Sigmoid colon (tissue), 6 donors: ENCODE measurements at regions not wholly inside any gene's neighbourhood (a gene's known extent, or its start where the extent isn't known, plus 50 kb on each side); places are given as distances from the start of the nearest gene placed in this dataset.

ENCODE experiments used
- DNase-seq: peaks from one replicate; pipeline ENCODE4 v3.0.0-alpha.2; 2019
- H3K27ac ChIP-seq, 4 donors: fragments of 200-600 bp; sonication (generic); one replicate each; pipeline ENCODE4 v1.5.1; 2016 to 2019; ENCODE audit warnings: mild to moderate bottlenecking in 1 of 4
- H3K27me3 ChIP-seq, 3 donors: fragments of 200-600 bp; sonication (generic); one replicate each; pipeline ENCODE4 v1.5.1; 2019; ENCODE audit warnings: mild to moderate bottlenecking in 1 of 3
- H3K36me3 ChIP-seq, 4 donors: fragments of 200-600 bp; sonication (generic); one replicate each; pipeline ENCODE4 v1.5.1; 2016 to 2019
- H3K4me1 ChIP-seq, 4 donors: fragments of 200-600 bp; sonication (generic); one replicate each; pipeline ENCODE4 v1.5.1; 2017 to 2019
- H3K4me3 ChIP-seq, 4 donors: fragments of 200-600 bp; sonication (generic); one replicate each; pipeline ENCODE4 v1.5.1; 2017 to 2019; ENCODE audit warnings: mild to moderate bottlenecking in 2 of 4, moderate library complexity in 1 of 4
- H3K9me3 ChIP-seq, 4 donors: fragments of 200-600 bp in 3 of 4; sonication (generic) in 3 of 4; one replicate each; pipeline versions ENCODE4 v1.5.1 to v1.6.1; 2013 to 2019
- CTCF ChIP-seq, 4 experiments: fragments of 450-650 bp in 3 of 4; fragments of 200-600 bp in 1 of 4; IDR thresholded peaks; one replicate each; pipeline ENCODE4 v1.5.1; 2016 to 2019; ENCODE audit warnings: antibody characterized with exemption in 4 of 4, mild to moderate bottlenecking in 3 of 4, moderate library complexity in 2 of 4
- EP300 ChIP-seq, 4 donors: sonication (generic); formaldehyde crosslinking; IDR thresholded peaks; one replicate each; pipeline ENCODE4 v1.6.1; 2017; ENCODE audit warnings: antibody characterized with exemption in 4 of 4
- POLR2A ChIP-seq, 2 donors: fragments of 450-650 bp; IDR thresholded peaks; one replicate each; pipeline ENCODE4 v1.6.1; 2016; ENCODE audit warnings: antibody characterized with exemption in 2 of 2, mild to moderate bottlenecking in 2 of 2, moderate library complexity in 2 of 2
- POLR2AphosphoS5 ChIP-seq, 4 donors: sonication (generic); formaldehyde crosslinking; IDR thresholded peaks; one replicate each; pipeline ENCODE4 v1.6.1; 2017; ENCODE audit warnings: antibody characterized with exemption in 4 of 4
- WGBS, 2 donors: extraction: QIAGEN DNeasy Blood & Tissue Kit; methylation state at CpG; one replicate each; pipeline ENCODE4 v1.1.7; 2013; 5-methylcytosine and 5-hydroxymethylcytosine counted together
- intact Hi-C: fragments of 100-400 bp; cut with DNase I; formaldehyde crosslinking; loops from one replicate; pipeline ENCODE4 v1.15.1; 2023
- donor health status: healthy with polysubstance abuse.
- donor health status: healthy.

DNA sequence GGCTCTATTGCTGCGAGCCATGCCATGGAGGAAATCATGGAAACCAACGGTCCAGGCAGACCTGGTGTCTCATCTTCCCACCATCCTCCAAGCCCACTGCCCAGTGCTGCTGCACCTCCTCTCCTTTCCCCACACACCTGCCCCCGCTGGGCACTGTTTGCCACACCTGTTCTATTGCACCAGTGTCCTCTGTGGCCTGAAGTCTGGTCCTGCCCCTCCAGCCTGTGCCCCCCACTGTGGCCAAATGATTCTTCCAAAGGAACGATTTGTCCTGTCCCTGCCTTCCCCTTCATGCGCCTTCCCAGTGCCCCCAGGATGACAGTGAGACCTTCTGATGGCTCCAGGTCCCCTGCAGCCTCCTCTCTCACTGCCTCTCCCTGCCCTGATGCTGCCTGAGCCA is 101.9 kb upstream of the TWIST2 start:
- intact Hi-C loops, result no loop called here
- no peak for DNase-seq

DNA sequence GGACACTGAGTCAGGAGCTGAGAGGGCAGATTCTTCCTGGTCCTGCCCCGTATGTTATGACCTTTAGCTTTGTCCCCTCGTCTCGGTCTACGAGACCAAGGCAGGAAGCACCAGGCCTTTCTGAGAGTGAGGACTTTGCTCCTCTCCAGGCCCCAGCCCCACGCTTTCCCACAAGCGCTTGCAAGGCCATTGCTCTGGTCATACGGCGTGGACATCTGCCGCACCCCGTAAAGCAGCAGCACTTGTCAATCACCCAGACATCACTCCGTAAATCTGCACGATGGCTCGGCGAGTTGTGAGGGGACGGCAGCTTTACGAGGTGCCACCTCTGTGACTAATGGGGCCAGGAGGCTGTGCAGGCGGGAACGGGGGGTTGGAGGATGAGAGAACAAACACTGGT is 100.8 kb upstream of the TWIST2 start:
- intact Hi-C loops, result no loop called here
- Histone ChIP-seq H3K4me1 (peaks cover 0 to 15% (median 4%) of the 10 kb centered on the region in 4 donors), H3K9me3 (peaks cover 0 to 7% (median 3%) of the 10 kb centered on the region in 4 donors), H3K36me3 (no peaks in the 10 kb centered on the region), H3K4me3 (no peak overlapping the region), H3K27ac (no peak overlapping the region), H3K27me3 (no peaks in the 10 kb centered on the region)
- TF ChIP-seq POLR2AphosphoS5 (IDR thresholded peaks at IDR 0.05) (no peak), EP300 (IDR thresholded peaks at IDR 0.05) (no peak), POLR2A (IDR thresholded peaks at IDR 0.05) (no peak)
- 34 to 66% methylated on average over 18 of the region's 18 CpGs for WGBS, 2 donors
- no peak for DNase-seq

More for the DNA sequence above, 101.9 kb upstream of the TWIST2 start:
- H3K27ac ChIP-seq, result no peak overlapping the region
- no peaks in the 10 kb centered on the region for H3K36me3 ChIP-seq
- TF ChIP-seq POLR2AphosphoS5 (IDR thresholded peaks at IDR 0.05) (no peak), POLR2A (IDR thresholded peaks at IDR 0.05) (no peak), EP300 (IDR thresholded peaks at IDR 0.05) (no peak), CTCF (IDR thresholded peaks at IDR 0.05) (no peak)
- WGBS, 2 donors, result 74 to 86% methylated on average over 5 of the region's 5 CpGs
- H3K4me3 ChIP-seq, result no peak overlapping the region
- H3K4me1 ChIP-seq, result peaks cover 0 to 26% (median 11%) of the 10 kb centered on the region in 4 donors
- H3K27me3 ChIP-seq, result no peaks in the 10 kb centered on the region
- peaks cover 0 to 7% (median 3%) of the 10 kb centered on the region in 4 donors for H3K9me3 ChIP-seq

DNA sequence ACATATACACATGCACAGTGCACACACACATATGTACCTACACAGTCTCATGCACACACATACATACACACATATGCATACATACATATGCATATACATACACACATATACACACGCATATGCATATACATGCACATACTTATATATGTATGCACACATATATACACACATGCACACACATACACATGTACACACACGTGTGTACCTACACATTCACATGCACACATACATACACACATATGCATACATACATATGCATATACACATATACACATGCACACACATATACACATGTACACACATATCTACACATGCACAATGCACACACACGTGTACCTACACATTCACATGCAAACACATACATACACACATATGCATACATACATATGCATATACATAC is 100.3 kb upstream of the TWIST2 start:
- no peak for DNase-seq
- intact Hi-C loops, result no loop called here

GRCh38 chr2:238750212-238750904 is 97.5 kb upstream of the TWIST2 start:
- H3K27ac ChIP-seq, result no peak overlapping the region
- intact Hi-C loops, result no loop called here
- no peak overlapping the region for H3K4me3 ChIP-seq
- peaks cover 0 to 7% (median 3%) of the 10 kb centered on the region in 4 donors for H3K9me3 ChIP-seq
- peaks cover 0 to 6% (median 0%) of the 10 kb centered on the region in 4 donors for H3K4me1 ChIP-seq
- H3K27me3 ChIP-seq, result no peaks in the 10 kb centered on the region
- no peaks in the 10 kb centered on the region for H3K36me3 ChIP-seq
- TF ChIP-seq EP300 (IDR thresholded peaks at IDR 0.05) (no peak), CTCF (IDR thresholded peaks at IDR 0.05) (no peak), POLR2A (IDR thresholded peaks at IDR 0.05) (no peak), POLR2AphosphoS5 (IDR thresholded peaks at IDR 0.05) (no peak)
- DNase-seq, result no peak
- WGBS, 2 donors, result 88 to 93% methylated on average over 3 of the region's 3 CpGs

More for the DNA sequence above, 100.3 kb upstream of the TWIST2 start:
- H3K27ac ChIP-seq, result no peak overlapping the region
- no peaks in the 10 kb centered on the region for H3K36me3 ChIP-seq
- no peak overlapping the region for H3K4me3 ChIP-seq
- no peaks in the 10 kb centered on the region for H3K27me3 ChIP-seq
- TF ChIP-seq POLR2AphosphoS5 (IDR thresholded peaks at IDR 0.05) (no peak), CTCF (IDR thresholded peaks at IDR 0.05) (no peak)
- H3K4me1 ChIP-seq, result peaks cover 0 to 11% (median under 1%) of the 10 kb centered on the region in 4 donors
- peaks cover 0 to 7% (median 3%) of the 10 kb centered on the region in 4 donors for H3K9me3 ChIP-seq
- WGBS, 2 donors, result 94 to 95% methylated on average over 3 of the region's 3 CpGs

DNA sequence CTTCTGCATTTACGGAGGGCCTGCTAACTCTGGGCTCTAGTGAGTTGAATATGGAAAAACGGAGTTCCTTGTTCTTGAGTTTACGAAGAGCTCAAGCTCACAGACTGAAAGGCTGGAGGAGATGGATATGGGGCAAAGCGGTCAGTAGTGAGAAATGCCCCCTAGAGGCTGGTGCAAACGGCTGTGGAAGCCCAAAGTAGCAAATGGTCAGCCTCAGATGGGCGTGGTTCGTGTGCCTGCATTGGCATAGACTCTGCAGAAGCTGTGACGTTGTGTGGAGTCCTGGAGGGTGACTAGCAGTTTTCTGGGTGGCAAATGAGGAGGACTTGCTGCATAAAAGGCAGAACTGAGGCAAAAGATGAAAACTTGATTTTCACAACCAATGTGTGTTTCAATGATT is 93.6 kb upstream of the TWIST2 start:
- no peaks in the 10 kb centered on the region for H3K36me3 ChIP-seq
- no peak overlapping the region for H3K4me3 ChIP-seq
- TF ChIP-seq POLR2AphosphoS5 (IDR thresholded peaks at IDR 0.05) (no peak), EP300 (IDR thresholded peaks at IDR 0.05) (no peak), CTCF (IDR thresholded peaks at IDR 0.05) (no peak), POLR2A (IDR thresholded peaks at IDR 0.05) (no peak)
- no peak overlapping the region for H3K27ac ChIP-seq
- H3K9me3 ChIP-seq, result peaks cover 0 to 7% (median 3%) of the 10 kb centered on the region in 4 donors
- intact Hi-C loops, result no loop called here
- H3K4me1 ChIP-seq, result peaks cover 0 to 10% (median 0%) of the 10 kb centered on the region in 4 donors
- 52 to 59% methylated on average over 8 of the region's 8 CpGs for WGBS, 2 donors
- no peaks in the 10 kb centered on the region for H3K27me3 ChIP-seq
- DNase-seq, result no peak
